ENCODE measurements at regions not wholly inside any gene's neighbourhood (a gene's known extent, or its start where the extent isn't known, plus 50 kb on each side); places are given as distances from the start of the nearest gene placed in this dataset.

- in situ Hi-C loops (cut with MboI; ENCODE audit: low pct_unique_long_range_greater_than_20kb, low sequenced_read_pairs, unreplicated experiment), result no loop called here
Measured at GRCh38 chr6:80658926-80659325, 552.5 kb downstream of the BCKDHB start.

GRCh38 chr6:80647156-80647555, 540.7 kb downstream of the BCKDHB start:
- in situ Hi-C loops (cut with MboI; ENCODE audit: low pct_unique_long_range_greater_than_20kb, low sequenced_read_pairs, unreplicated experiment), result no loop called here
- DNase-seq (ENCODE audit: low spot score), result no peak
- TF ChIP-seq CTCF (IDR thresholded peaks at IDR 0.05; ENCODE audit: extremely low read depth, insufficient read depth, missing control alignments), result no peak

More at GRCh38 chr6:80658926-80659325, 552.5 kb downstream of the BCKDHB start:
- DNase-seq (ENCODE audit: low spot score), result no peak
- TF ChIP-seq CTCF (IDR thresholded peaks at IDR 0.05; ENCODE audit: extremely low read depth, insufficient read depth, missing control alignments), result no peak

GRCh38 chr6:80643881-80644280, 537.4 kb downstream of the BCKDHB start:
- no peak for DNase-seq (ENCODE audit: low spot score)
- TF ChIP-seq CTCF (IDR thresholded peaks at IDR 0.05; ENCODE audit: extremely low read depth, insufficient read depth, missing control alignments), result no peak
- in situ Hi-C loops (cut with MboI; ENCODE audit: low pct_unique_long_range_greater_than_20kb, low sequenced_read_pairs, unreplicated experiment), result no loop called here

GRCh38 chr6:80642452-80642851, 536.0 kb downstream of the BCKDHB start:
- in situ Hi-C loops (cut with MboI; ENCODE audit: low pct_unique_long_range_greater_than_20kb, low sequenced_read_pairs, unreplicated experiment), result no loop called here
- no peak for DNase-seq (ENCODE audit: low spot score)
- no peak for TF ChIP-seq CTCF (IDR thresholded peaks at IDR 0.05; ENCODE audit: extremely low read depth, insufficient read depth, missing control alignments)

GRCh38 chr6:80641591-80641990, 535.1 kb downstream of the BCKDHB start:
- TF ChIP-seq CTCF (IDR thresholded peaks at IDR 0.05; ENCODE audit: extremely low read depth, insufficient read depth, missing control alignments), result no peak
- DNase-seq (ENCODE audit: low spot score), result no peak
- in situ Hi-C loops (cut with MboI; ENCODE audit: low pct_unique_long_range_greater_than_20kb, low sequenced_read_pairs, unreplicated experiment), result no loop called here

- in situ Hi-C loops (cut with MboI; ENCODE audit: low pct_unique_long_range_greater_than_20kb, low sequenced_read_pairs, unreplicated experiment), result no loop called here
- no peak for DNase-seq (ENCODE audit: low spot score)
- TF ChIP-seq CTCF (IDR thresholded peaks at IDR 0.05; ENCODE audit: extremely low read depth, insufficient read depth, missing control alignments), result no peak
Measured at GRCh38 chr6:80640176-80640575, 533.7 kb downstream of the BCKDHB start.

GRCh38 chr6:80639181-80639629, 532.7 kb downstream of the BCKDHB start:
- TF ChIP-seq CTCF (IDR thresholded peaks at IDR 0.05; ENCODE audit: extremely low read depth, insufficient read depth, missing control alignments), result no peak
- DNase-seq (ENCODE audit: low spot score), result no peak
- in situ Hi-C loops (cut with MboI; ENCODE audit: low pct_unique_long_range_greater_than_20kb, low sequenced_read_pairs, unreplicated experiment), result no loop called here

Measured in GM13977 (cell line).